HL-60 (cell line): ENCODE measurements at regions not wholly inside any gene's neighbourhood (a gene's known extent, or its start where the extent isn't known, plus 50 kb on each side); places are given as distances from the start of the nearest gene placed in this dataset.

Source experiments
- DNase-seq, 2 experiments: peaks; one replicate each; pipeline ENCODE4 v3.0.0-alpha.2; 2010 to 2020; ENCODE audit warnings: low read depth in 1 of 2, low spot score in 1 of 2
- H3K27ac ChIP-seq: fragments of 250-450 bp; sonication (Bioruptor Pico); replicated peaks from 2 replicates; pipeline ENCODE4 v1.5.1; 2020; ENCODE audit warnings: mild to moderate bottlenecking, moderate library complexity
- H3K27me3 ChIP-seq: fragments of 250-450 bp; sonication (Bioruptor Pico); 2 replicates; pipeline ENCODE4 v1.5.1; 2021; ENCODE audit warnings: mild to moderate bottlenecking, moderate library complexity; ENCODE audit not compliant: insufficient read depth, poor library complexity, severe bottlenecking
- H3K4me3 ChIP-seq: replicated peaks from 2 replicates; pipeline ENCODE4 v1.5.1; 2011; ENCODE audit warnings: mild to moderate bottlenecking, control low read depth, low read length; ENCODE audit not compliant: insufficient read depth
- GABPA ChIP-seq: IDR thresholded peaks from 2 replicates; pipeline ENCODE4 v1.6.1; 2012; ENCODE audit warnings: low read depth
- POLR2AphosphoS5 ChIP-seq: IDR thresholded peaks from 2 replicates; pipeline ENCODE4 v1.6.1; 2012; ENCODE audit warnings: low read depth
- SPI1 ChIP-seq: IDR thresholded peaks from 2 replicates; pipeline ENCODE4 v1.6.1; 2012; ENCODE audit warnings: low read depth, mild to moderate bottlenecking, borderline replicate concordance
- TF ChIP-seq, protein P1 (sequence below): IDR thresholded peaks from one replicate; pipeline ENCODE4 v1.5.1; 2011; ENCODE audit warnings: low read length, control low read depth, inconsistent platforms; ENCODE audit not compliant: insufficient read depth
- TF ChIP-seq, protein P2 (sequence below): IDR thresholded peaks from 2 replicates; pipeline ENCODE4 v1.6.1; 2012; ENCODE audit warnings: low read depth; ENCODE audit not compliant: insufficient replicate concordance

- H3K27ac ChIP-seq: no peak overlapping the region
These were observed 154.5 kb downstream of the OR4C45 start for GRCh38 chr11:50187220-50187619.

DNA sequence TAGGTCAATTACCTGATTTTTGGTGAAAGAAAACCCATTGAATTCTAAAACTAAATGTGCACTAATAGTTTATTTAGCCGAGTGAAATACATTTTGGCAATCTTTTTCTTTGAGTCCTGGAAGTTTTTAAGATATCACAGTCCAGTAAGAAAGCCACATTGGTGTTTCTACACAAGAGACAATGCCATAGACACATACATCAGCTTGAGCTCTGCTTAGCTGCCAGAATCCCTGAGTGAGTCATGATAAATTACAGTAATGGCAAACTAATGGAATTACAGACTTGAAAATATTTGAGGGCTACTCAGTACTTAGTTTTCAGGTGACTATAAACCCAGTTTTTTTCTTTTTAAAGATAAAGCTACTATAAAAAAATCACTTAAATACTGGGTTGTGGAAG is 155.4 kb downstream of the OR4C45 start:
- H3K27ac ChIP-seq: no peak overlapping the region
- DNase-seq: no peak
- H3K4me3 ChIP-seq: no peak overlapping the region
- TF ChIP-seq, protein P1, sequence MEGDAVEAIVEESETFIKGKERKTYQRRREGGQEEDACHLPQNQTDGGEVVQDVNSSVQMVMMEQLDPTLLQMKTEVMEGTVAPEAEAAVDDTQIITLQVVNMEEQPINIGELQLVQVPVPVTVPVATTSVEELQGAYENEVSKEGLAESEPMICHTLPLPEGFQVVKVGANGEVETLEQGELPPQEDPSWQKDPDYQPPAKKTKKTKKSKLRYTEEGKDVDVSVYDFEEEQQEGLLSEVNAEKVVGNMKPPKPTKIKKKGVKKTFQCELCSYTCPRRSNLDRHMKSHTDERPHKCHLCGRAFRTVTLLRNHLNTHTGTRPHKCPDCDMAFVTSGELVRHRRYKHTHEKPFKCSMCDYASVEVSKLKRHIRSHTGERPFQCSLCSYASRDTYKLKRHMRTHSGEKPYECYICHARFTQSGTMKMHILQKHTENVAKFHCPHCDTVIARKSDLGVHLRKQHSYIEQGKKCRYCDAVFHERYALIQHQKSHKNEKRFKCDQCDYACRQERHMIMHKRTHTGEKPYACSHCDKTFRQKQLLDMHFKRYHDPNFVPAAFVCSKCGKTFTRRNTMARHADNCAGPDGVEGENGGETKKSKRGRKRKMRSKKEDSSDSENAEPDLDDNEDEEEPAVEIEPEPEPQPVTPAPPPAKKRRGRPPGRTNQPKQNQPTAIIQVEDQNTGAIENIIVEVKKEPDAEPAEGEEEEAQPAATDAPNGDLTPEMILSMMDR: no peak
- TF ChIP-seq SPI1: no peak
- TF ChIP-seq, protein P2, sequence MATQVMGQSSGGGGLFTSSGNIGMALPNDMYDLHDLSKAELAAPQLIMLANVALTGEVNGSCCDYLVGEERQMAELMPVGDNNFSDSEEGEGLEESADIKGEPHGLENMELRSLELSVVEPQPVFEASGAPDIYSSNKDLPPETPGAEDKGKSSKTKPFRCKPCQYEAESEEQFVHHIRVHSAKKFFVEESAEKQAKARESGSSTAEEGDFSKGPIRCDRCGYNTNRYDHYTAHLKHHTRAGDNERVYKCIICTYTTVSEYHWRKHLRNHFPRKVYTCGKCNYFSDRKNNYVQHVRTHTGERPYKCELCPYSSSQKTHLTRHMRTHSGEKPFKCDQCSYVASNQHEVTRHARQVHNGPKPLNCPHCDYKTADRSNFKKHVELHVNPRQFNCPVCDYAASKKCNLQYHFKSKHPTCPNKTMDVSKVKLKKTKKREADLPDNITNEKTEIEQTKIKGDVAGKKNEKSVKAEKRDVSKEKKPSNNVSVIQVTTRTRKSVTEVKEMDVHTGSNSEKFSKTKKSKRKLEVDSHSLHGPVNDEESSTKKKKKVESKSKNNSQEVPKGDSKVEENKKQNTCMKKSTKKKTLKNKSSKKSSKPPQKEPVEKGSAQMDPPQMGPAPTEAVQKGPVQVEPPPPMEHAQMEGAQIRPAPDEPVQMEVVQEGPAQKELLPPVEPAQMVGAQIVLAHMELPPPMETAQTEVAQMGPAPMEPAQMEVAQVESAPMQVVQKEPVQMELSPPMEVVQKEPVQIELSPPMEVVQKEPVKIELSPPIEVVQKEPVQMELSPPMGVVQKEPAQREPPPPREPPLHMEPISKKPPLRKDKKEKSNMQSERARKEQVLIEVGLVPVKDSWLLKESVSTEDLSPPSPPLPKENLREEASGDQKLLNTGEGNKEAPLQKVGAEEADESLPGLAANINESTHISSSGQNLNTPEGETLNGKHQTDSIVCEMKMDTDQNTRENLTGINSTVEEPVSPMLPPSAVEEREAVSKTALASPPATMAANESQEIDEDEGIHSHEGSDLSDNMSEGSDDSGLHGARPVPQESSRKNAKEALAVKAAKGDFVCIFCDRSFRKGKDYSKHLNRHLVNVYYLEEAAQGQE: no peak
- TF ChIP-seq GABPA: no peak
- TF ChIP-seq POLR2AphosphoS5: no peak
- no peaks in the 10 kb centered on the region for H3K27me3 ChIP-seq

More at GRCh38 chr11:50187220-50187619, 154.5 kb downstream of the OR4C45 start:
- Histone ChIP-seq H3K4me3 (no peak overlapping the region), H3K27me3 (no peaks in the 10 kb centered on the region)
- DNase-seq: no peak
- TF ChIP-seq, protein P2: no peak
- no peak for TF ChIP-seq GABPA
- no peak for TF ChIP-seq POLR2AphosphoS5
- TF ChIP-seq, protein P1: no peak
- TF ChIP-seq SPI1: no peak

DNA sequence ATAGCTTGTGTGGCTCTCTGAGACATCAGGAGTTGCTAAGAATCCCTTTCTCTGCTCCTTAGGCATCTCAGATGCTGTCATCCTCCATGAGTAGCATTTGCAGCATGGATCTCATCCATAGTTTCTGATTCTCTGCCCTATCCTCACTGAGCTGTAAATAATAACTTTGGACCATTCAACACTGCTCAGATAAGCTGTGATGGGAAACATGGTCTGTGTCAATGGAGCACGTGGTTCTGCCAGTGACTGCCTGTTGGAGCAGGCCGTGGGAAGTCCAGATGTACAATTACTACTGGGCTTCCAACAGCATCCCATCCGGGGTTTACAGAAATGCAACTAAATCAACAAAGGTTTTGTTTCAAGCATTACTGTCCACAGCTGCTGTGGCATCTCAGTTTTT is 160.1 kb downstream of the OR4C45 start:
- DNase-seq: no peak
- TF ChIP-seq SPI1: no peak
- no peak for TF ChIP-seq POLR2AphosphoS5
- TF ChIP-seq, protein P2: no peak
- TF ChIP-seq, protein P1: no peak
- TF ChIP-seq GABPA: no peak

More for the DNA sequence above, 160.1 kb downstream of the OR4C45 start:
- Histone ChIP-seq H3K4me3 (no peak overlapping the region), H3K27me3 (no peaks in the 10 kb centered on the region), H3K27ac (no peak overlapping the region)
